Thymus (tissue), 11 donors: ENCODE measurements at regions not wholly inside any gene's neighbourhood (a gene's known extent, or its start where the extent isn't known, plus 50 kb on each side); places are given as distances from the start of the nearest gene placed in this dataset.

Experiments
- DNase-seq, 9 donors: peaks; one replicate each; pipeline ENCODE4 v3.0.0-alpha.2; 2013; ENCODE audit warnings: low spot score in 9 of 9, low read depth in 6 of 9, missing footprints in 1 of 9
- H3K27ac ChIP-seq, 2 donors: one replicate each; pipeline ENCODE4 v1.5.1; 2013; ENCODE audit warnings: control low read depth in 1 of 2, low read depth in 1 of 2, low read length in 1 of 2, mild to moderate bottlenecking in 1 of 2, moderate library complexity in 1 of 2
- H3K27me3 ChIP-seq, 2 donors: one replicate each; pipeline ENCODE4 v1.5.1; 2013; ENCODE audit warnings: low read length in 1 of 2; ENCODE audit not compliant: control insufficient read depth in 2 of 2, insufficient read depth in 1 of 2
- H3K36me3 ChIP-seq, 2 donors: one replicate each; pipeline ENCODE4 v1.5.1; 2013; ENCODE audit warnings: low read length in 1 of 2, mild to moderate bottlenecking in 1 of 2, moderate library complexity in 1 of 2; ENCODE audit not compliant: control insufficient read depth in 2 of 2, insufficient read depth in 2 of 2
- H3K4me1 ChIP-seq, 2 donors: one replicate each; pipeline ENCODE4 v1.5.1; 2013; ENCODE audit warnings: low read length in 2 of 2; ENCODE audit not compliant: control insufficient read depth in 2 of 2, insufficient read depth in 2 of 2
- H3K4me3 ChIP-seq, 2 donors: one replicate each; pipeline ENCODE4 v1.5.1; 2013; ENCODE audit warnings: low read length in 2 of 2, control low read depth in 1 of 2, mild to moderate bottlenecking in 1 of 2
- H3K9me3 ChIP-seq, 2 donors: one replicate each; pipeline ENCODE4 v1.5.1; 2013; ENCODE audit warnings: low read length in 1 of 2, mild to moderate bottlenecking in 1 of 2; ENCODE audit not compliant: control insufficient read depth in 2 of 2, insufficient read depth in 1 of 2
- WGBS: extraction: QIAGEN DNeasy Blood & Tissue Kit; methylation state at CpG from one replicate; pipeline ENCODE4 v1.1.7; 2013; 5-methylcytosine and 5-hydroxymethylcytosine counted together
- donor health status: healthy.

- Histone ChIP-seq H3K9me3 (no peaks in the 10 kb centered on the region), H3K4me1 (no peaks in the 10 kb centered on the region), H3K27ac (no peak overlapping the region), H3K36me3 (no peaks in the 10 kb centered on the region), H3K4me3 (no peak overlapping the region), H3K27me3 (no peaks in the 10 kb centered on the region)
- 83% methylated on average over 13 of the region's 13 CpGs for WGBS
- no peak for DNase-seq
Observed at GRCh38 chr16:86459266-86459665, 51.1 kb upstream of the FOXF1 start.
